ENCODE measurements at regions not wholly inside any gene's neighbourhood (a gene's known extent, or its start where the extent isn't known, plus 50 kb on each side); places are given as distances from the start of the nearest gene placed in this dataset.

- Histone ChIP-seq H3K4me3 (ENCODE audit: low read length) (no peak overlapping the region), H3F3A (ENCODE audit: insufficient read depth, low read length) (no peaks in the 10 kb centered on the region), H3K4me2 (ENCODE audit: low read depth, low read length) (no peak overlapping the region), H3K9ac (ENCODE audit: low read length) (no peak overlapping the region), H4K20me1 (ENCODE audit: insufficient read depth, low read length) (no peaks in the 10 kb centered on the region), H3K36me3 (replicated peaks; ENCODE audit: insufficient read depth, low read length) (no peaks in the 10 kb centered on the region), H3K27me3 (replicated peaks; ENCODE audit: insufficient read depth, low read length) (no peaks in the 10 kb centered on the region), H3K4me1 (ENCODE audit: low read length) (no peaks in the 10 kb centered on the region), H3K79me2 (ENCODE audit: low read length) (no peaks in the 10 kb centered on the region), H3K9me3 (replicated peaks; ENCODE audit: insufficient read depth, low read length) (no peaks in the 10 kb centered on the region), H3K27ac (ENCODE audit: low read length) (no peak overlapping the region), H2AFZ (ENCODE audit: low read length) (no peak overlapping the region), H3K9me2 (replicated peaks; ENCODE audit: insufficient read depth, low read length) (no peaks in the 10 kb centered on the region)
- no peak for DNase-seq
- TF ChIP-seq CTCF (IDR thresholded peaks at IDR 0.05; ENCODE audit: low read length) (no peak), EZH2 (optimal IDR thresholded peaks at IDR 0.05; ENCODE audit: low read depth, low read length) (no peak), EZH2phosphoT487 (IDR thresholded peaks at IDR 0.05; ENCODE audit: low read length) (no peak)
Observed at GRCh38 chr6:65876668-65877067, 169.6 kb upstream of the EYS start.

- Histone ChIP-seq H3K4me3 (ENCODE audit: low read length) (no peak overlapping the region), H4K20me1 (ENCODE audit: insufficient read depth, low read length) (no peaks in the 10 kb centered on the region), H3K36me3 (replicated peaks; ENCODE audit: insufficient read depth, low read length) (no peaks in the 10 kb centered on the region), H3K79me2 (ENCODE audit: low read length) (no peaks in the 10 kb centered on the region), H3K4me1 (ENCODE audit: low read length) (no peaks in the 10 kb centered on the region), H3K27ac (ENCODE audit: low read length) (no peak overlapping the region), H3K9ac (ENCODE audit: low read length) (no peak overlapping the region), H2AFZ (ENCODE audit: low read length) (no peak overlapping the region), H3F3A (ENCODE audit: insufficient read depth, low read length) (no peaks in the 10 kb centered on the region), H3K4me2 (ENCODE audit: low read depth, low read length) (no peak overlapping the region), H3K9me2 (replicated peaks; ENCODE audit: insufficient read depth, low read length) (no peaks in the 10 kb centered on the region), H3K9me3 (replicated peaks; ENCODE audit: insufficient read depth, low read length) (no peaks in the 10 kb centered on the region), H3K27me3 (replicated peaks; ENCODE audit: insufficient read depth, low read length) (no peaks in the 10 kb centered on the region)
- TF ChIP-seq EZH2 (optimal IDR thresholded peaks at IDR 0.05; ENCODE audit: low read depth, low read length) (no peak), EZH2phosphoT487 (IDR thresholded peaks at IDR 0.05; ENCODE audit: low read length) (no peak), CTCF (IDR thresholded peaks at IDR 0.05; ENCODE audit: low read length) (no peak)
- DNase-seq = no peak
Observed at GRCh38 chr6:65852369-65852852, 145.4 kb upstream of the EYS start.

- Histone ChIP-seq H2AFZ (ENCODE audit: low read length) (no peak overlapping the region), H3K36me3 (replicated peaks; ENCODE audit: insufficient read depth, low read length) (no peaks in the 10 kb centered on the region), H3K4me3 (ENCODE audit: low read length) (no peak overlapping the region), H3K4me2 (ENCODE audit: low read depth, low read length) (no peak overlapping the region), H3K27ac (ENCODE audit: low read length) (no peak overlapping the region), H3K79me2 (ENCODE audit: low read length) (no peaks in the 10 kb centered on the region), H3K9ac (ENCODE audit: low read length) (no peak overlapping the region), H3F3A (ENCODE audit: insufficient read depth, low read length) (no peaks in the 10 kb centered on the region), H3K9me2 (replicated peaks; ENCODE audit: insufficient read depth, low read length) (no peaks in the 10 kb centered on the region), H3K27me3 (replicated peaks; ENCODE audit: insufficient read depth, low read length) (no peaks in the 10 kb centered on the region), H4K20me1 (ENCODE audit: insufficient read depth, low read length) (no peaks in the 10 kb centered on the region), H3K9me3 (replicated peaks; ENCODE audit: insufficient read depth, low read length) (no peaks in the 10 kb centered on the region), H3K4me1 (ENCODE audit: low read length) (no peaks in the 10 kb centered on the region)
- no peak for DNase-seq
- TF ChIP-seq CTCF (IDR thresholded peaks at IDR 0.05; ENCODE audit: low read length) (no peak), EZH2phosphoT487 (IDR thresholded peaks at IDR 0.05; ENCODE audit: low read length) (no peak), EZH2 (optimal IDR thresholded peaks at IDR 0.05; ENCODE audit: low read depth, low read length) (no peak)
Observed at GRCh38 chr6:65830151-65830550, 123.1 kb upstream of the EYS start.
